Memory B cell (primary cell): ENCODE measurements at regions not wholly inside any gene's neighbourhood (a gene's known extent, or its start where the extent isn't known, plus 50 kb on each side); places are given as distances from the start of the nearest gene placed in this dataset.
"Not testable (repeated sequence)": the region's sequence is repeated elsewhere in the genome, so short reads cannot be mapped to it uniquely, and the experiment has no call there.

Experiments used
- ATAC-seq: fragments of 150-1000 bp; cut with Tn5 transposase; 2 replicates; pipeline ENCODE4 v1.10.0; 2021; ENCODE audit warnings: low read depth, mild to moderate bottlenecking, moderate library complexity
- DNase-seq, 2 donors: peaks; one replicate each; pipeline ENCODE4 v3.0.0; 2022; ENCODE audit warnings: low spot score in 2 of 2
- H3K27ac Mint-ChIP-seq: one replicate; pipeline ENCODE4 v1.8.0; 2022; ENCODE audit warnings: mild to moderate bottlenecking, moderate library complexity, mixed read lengths
- H3K27me3 Mint-ChIP-seq: one replicate; pipeline ENCODE4 v1.8.0; 2022; ENCODE audit warnings: mixed read lengths
- H3K36me3 Mint-ChIP-seq: one replicate; pipeline ENCODE4 v1.8.0; 2022; ENCODE audit warnings: mild to moderate bottlenecking, mixed read lengths
- H3K4me1 Mint-ChIP-seq: one replicate; pipeline ENCODE4 v1.8.0; 2022; ENCODE audit warnings: mixed read lengths
- H3K4me3 Mint-ChIP-seq: one replicate; pipeline ENCODE4 v1.8.0; 2022; ENCODE audit warnings: mild to moderate bottlenecking, moderate library complexity, mixed read lengths
- H3K9me3 Mint-ChIP-seq: one replicate; pipeline ENCODE4 v1.8.0; 2022; ENCODE audit warnings: mixed read lengths

DNA sequence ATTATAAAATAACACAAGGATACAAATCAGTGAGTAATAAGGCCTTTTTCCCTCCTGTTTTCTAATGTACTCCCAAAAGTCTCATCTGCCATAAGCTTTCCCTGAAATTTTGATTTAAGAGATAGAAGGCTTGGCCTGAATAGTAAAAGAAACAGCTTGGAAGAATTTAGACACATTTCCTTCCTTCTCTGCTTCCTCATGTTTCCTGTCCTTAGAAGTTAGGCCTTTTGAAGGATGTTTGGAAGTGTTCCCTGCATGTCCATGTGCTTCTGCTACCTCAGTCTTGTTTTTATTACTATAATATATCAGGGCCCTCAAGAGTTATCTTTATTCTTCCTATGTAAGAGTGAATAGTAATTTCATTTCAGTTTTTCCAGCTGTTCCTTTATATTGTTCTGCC is 242.7 kb downstream of the DEPDC1B start:
- ATAC-seq (no peak), DNase-seq (no peak)
- H3K36me3 Mint-ChIP-seq: peaks cover 6% of the 10 kb centered on the region
- no peak overlapping the region for H3K4me3 Mint-ChIP-seq
- H3K4me1 Mint-ChIP-seq: peaks cover 4% of the 10 kb centered on the region
- H3K27ac Mint-ChIP-seq: no peak overlapping the region
- H3K9me3 Mint-ChIP-seq: peaks cover 5% of the 10 kb centered on the region
- H3K27me3 Mint-ChIP-seq: no peaks in the 10 kb centered on the region

DNA sequence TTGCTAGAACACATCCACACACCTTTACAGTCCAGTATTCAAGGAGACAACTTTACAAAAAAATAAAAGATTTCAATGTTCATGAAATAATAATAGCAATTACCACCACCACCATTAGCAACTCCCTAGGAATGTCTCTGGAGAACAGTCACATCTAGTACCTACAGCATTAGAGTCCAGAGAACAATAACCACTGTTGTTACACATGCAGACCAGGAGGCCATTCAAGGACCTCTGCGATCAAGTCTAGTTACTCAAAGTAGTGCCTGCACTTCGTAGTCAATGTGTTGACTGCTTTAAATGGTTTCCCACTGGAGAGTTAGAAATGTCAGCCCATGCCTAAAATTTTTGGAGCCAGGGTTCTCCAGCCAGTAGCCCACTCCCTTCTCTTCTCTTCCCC is 244.4 kb downstream of the DEPDC1B start:
- H3K9me3 Mint-ChIP-seq: peaks cover 5% of the 10 kb centered on the region
- peaks cover 4% of the 10 kb centered on the region for H3K4me1 Mint-ChIP-seq
- no peaks in the 10 kb centered on the region for H3K27me3 Mint-ChIP-seq
- ATAC-seq: no peak
- no peak for DNase-seq
- no peak overlapping the region for H3K4me3 Mint-ChIP-seq
- H3K27ac Mint-ChIP-seq: no peak overlapping the region
- H3K36me3 Mint-ChIP-seq: peaks cover 6% of the 10 kb centered on the region

DNA sequence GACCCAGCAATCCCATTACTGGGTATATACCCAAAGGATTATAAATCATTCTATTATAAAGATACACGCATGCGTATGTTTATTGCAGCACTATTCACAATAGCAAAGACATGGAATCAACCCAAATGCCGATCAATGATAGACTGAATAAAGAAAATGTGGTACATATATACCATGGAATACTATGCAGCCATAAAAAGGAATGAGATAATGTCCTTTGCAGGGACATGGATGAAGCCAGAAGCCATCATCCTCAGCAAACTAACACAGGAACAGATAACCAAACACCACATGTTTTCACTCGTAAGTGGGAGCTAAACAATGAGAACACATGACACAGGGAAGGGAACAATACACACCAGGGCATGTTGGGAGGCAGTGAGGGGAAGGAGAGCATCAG is 245.7 kb downstream of the DEPDC1B start:
- not testable (repeated sequence) for H3K9me3 Mint-ChIP-seq, DNase-seq, H3K27ac Mint-ChIP-seq, H3K4me1 Mint-ChIP-seq, H3K36me3 Mint-ChIP-seq, ATAC-seq, H3K27me3 Mint-ChIP-seq, H3K4me3 Mint-ChIP-seq

DNA sequence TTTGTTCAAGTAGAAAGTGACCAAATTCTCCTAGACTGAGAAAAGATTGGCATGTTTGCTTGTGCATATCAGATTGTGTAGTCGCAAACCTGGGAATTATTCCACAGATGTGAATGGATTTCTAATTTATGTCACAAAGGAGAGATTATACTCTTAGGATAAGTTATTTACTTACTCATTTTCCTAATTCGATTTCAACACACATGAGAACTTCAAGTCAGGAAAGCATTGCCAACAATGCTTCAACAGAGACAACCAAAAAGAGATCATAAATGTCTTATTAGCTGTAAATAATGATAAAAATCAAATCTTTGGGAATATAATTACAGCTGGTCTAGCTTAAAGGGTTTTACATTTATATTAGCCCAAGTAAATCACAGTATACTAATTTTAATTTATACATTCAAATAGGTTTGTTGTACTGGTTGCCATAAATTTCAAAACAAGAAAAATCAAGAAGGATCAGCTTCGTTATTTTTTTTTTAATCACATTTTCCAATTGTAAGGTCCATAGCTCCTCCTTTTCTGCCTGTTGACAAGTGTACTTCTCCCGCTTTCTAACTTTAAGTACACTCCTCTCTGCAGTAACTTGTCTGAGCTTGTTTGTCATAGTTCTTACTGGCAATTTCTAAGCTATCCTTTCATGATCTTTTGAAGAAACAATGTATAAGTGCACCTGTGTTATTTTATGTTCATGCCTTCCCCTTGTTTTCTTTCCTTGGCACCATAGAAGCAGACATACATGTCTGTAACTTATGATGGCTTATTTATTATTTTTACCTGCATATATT is 246.6 kb downstream of the DEPDC1B start:
- H3K4me3 Mint-ChIP-seq: no peak overlapping the region
- DNase-seq (no peak), ATAC-seq (no peak)
- H3K27ac Mint-ChIP-seq: no peak overlapping the region
- peaks cover 5% of the 10 kb centered on the region for H3K9me3 Mint-ChIP-seq
- H3K4me1 Mint-ChIP-seq: peaks cover 4% of the 10 kb centered on the region
- peaks cover 6% of the 10 kb centered on the region for H3K36me3 Mint-ChIP-seq
- no peaks in the 10 kb centered on the region for H3K27me3 Mint-ChIP-seq

DNA sequence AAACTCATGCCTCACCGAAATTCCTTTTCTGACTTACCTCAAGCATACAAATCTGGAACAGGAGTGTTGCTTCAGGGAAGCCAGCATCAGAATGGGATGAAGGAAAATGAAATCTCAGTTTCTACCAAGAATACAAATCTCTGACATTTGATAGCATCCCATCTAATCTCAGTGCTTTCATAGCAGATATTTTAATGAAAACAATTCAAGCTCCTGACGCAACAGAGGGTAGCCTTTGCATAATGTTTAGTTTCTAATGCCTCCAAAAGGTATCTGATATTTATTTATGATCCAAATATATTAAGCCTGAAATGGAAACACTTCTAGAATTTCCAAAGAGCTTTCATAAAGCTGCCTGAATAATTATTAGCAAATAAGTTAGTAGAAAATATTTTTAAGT is 251.4 kb downstream of the DEPDC1B start:
- Mint-ChIP-seq H3K9me3 (no peaks in the 10 kb centered on the region), H3K27ac (no peak overlapping the region), H3K4me3 (no peak overlapping the region), H3K4me1 (no peaks in the 10 kb centered on the region), H3K36me3 (no peaks in the 10 kb centered on the region), H3K27me3 (no peaks in the 10 kb centered on the region)
- DNase-seq: no peak
- ATAC-seq: no peak

DNA sequence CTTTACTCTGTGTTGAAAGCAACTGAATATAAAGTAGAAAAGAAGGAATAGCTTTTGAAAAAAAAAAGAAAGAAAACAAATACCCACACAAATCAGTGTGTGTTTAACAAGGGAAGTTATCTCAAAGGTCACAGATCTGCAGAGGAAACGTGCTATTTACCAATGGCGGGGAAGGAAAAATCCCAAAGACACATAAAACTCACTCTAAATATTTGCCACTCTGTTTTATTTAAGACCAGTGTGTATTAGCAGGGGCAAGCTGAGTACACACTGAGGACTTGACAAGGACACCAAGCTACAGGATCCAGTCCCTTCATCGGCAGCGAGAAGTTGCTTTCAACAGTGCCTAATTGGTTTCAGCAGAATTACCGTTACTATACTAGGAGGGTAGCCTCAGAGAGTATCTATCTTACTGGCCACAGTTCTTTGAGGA is 252.5 kb downstream of the DEPDC1B start:
- Mint-ChIP-seq H3K4me1 (no peaks in the 10 kb centered on the region), H3K27ac (no peak overlapping the region), H3K4me3 (no peak overlapping the region), H3K9me3 (no peaks in the 10 kb centered on the region), H3K36me3 (no peaks in the 10 kb centered on the region), H3K27me3 (no peaks in the 10 kb centered on the region)
- ATAC-seq (no peak), DNase-seq (no peak)

DNA sequence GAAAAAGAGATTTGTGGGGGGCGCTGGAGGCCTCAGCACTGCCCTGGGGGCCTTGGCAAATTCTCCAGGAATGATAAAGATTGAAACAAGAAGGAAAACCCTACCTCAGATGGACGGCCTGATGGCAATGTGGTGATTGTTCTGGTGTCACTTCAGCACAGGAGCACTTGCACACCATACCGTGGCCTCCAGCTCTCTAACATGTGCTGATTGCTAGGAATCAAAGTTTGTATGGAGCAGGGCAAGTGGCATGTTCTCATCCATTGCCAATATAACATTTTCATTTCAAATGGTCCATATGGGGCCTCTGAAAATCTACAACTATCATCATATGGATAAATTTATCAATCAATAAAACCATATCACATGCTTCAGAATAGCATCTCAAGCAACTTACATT is 253.0 kb downstream of the DEPDC1B start:
- no peaks in the 10 kb centered on the region for H3K4me1 Mint-ChIP-seq
- no peak overlapping the region for H3K4me3 Mint-ChIP-seq
- peaks cover 1% of the 10 kb centered on the region for H3K9me3 Mint-ChIP-seq
- no peak overlapping the region for H3K27ac Mint-ChIP-seq
- no peak for DNase-seq
- H3K27me3 Mint-ChIP-seq: no peaks in the 10 kb centered on the region
- no peak for ATAC-seq
- H3K36me3 Mint-ChIP-seq: peaks cover 2% of the 10 kb centered on the region

DNA sequence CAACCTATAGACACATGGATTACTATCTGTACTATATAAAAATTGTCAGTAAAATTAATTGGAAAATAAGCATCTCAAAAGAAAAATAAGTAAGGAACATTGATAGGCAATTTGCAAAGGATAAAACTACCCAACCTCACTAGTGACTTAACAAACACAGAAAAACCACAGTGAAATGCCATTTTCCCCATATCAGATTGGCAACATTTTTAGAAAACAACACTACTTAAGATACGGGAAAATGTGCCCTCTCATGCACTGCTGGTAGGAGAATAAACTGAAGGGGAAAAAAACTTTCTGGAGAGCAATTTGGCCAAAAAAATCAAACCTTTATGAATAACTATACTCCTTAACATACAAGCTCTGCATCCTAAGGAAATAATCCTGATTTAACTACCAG is 254.0 kb downstream of the DEPDC1B start:
- no peak overlapping the region for H3K4me3 Mint-ChIP-seq
- ATAC-seq (no peak), DNase-seq (no peak)
- H3K4me1 Mint-ChIP-seq: no peaks in the 10 kb centered on the region
- H3K9me3 Mint-ChIP-seq: peaks cover 1% of the 10 kb centered on the region
- peaks cover 4% of the 10 kb centered on the region for H3K36me3 Mint-ChIP-seq
- no peaks in the 10 kb centered on the region for H3K27me3 Mint-ChIP-seq
- no peak overlapping the region for H3K27ac Mint-ChIP-seq

DNA sequence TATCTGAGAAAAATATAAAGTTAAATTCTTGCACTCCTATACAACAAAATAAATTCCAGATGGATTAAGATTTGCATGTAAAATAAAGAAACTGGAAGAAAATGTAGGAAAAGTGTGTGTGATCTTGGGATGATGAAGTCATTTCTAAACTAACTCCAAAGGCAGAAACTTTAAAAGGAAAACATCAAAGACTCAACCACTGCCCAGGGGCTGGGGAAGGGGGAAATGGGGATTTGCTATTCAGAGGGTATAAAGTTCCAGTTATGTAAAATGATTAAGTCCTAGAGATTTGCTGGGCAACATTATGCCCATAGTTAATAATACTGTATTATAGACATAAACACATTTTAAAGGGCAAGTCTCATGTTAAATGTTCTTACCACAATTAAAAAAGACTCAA is 254.5 kb downstream of the DEPDC1B start:
- ATAC-seq: no peak
- Mint-ChIP-seq H3K9me3 (peaks cover 1% of the 10 kb centered on the region), H3K27ac (no peak overlapping the region)

DNA sequence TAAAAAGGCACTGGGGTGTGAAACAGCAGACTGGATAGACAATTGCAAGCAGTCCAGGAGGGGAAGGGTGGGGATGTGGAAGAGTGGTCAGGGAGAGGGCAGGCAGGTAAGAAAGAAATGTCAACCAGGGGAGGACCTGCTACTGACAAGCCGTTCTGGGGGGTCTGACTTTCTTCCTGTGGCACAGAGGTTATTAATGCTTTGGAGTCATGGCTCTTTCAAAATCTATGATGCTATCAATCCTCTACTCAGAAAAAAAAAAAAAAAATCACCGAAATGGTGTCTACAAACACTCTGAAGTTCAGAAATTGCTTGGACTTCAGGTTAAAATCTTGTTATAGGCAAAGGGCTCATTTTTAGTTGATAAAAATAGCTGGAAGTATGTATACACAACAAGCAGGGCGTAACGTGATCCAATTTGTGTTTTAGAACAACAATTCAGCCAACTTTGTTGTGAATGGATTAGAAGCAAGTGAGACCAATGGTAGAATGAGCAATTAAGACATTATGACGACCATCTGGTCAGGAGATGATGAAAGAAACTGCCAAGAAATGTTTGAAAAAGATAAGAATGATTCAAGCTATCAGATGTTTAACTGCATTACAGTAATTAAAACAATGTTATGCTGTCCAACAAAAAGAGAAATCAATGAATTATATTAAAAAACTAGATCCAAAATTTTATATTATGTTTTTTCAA is 255.2 kb downstream of the DEPDC1B start:
- Mint-ChIP-seq H3K27me3 (no peaks in the 10 kb centered on the region), H3K4me3 (no peak overlapping the region), H3K4me1 (no peaks in the 10 kb centered on the region), H3K27ac (peak overlapping the region; percentile 15), H3K36me3 (peaks cover 8% of the 10 kb centered on the region), H3K9me3 (peaks cover 1% of the 10 kb centered on the region)
- ATAC-seq: no peak
- no peak for DNase-seq

More for the DNA sequence above, 254.5 kb downstream of the DEPDC1B start:
- H3K36me3 Mint-ChIP-seq: peaks cover 4% of the 10 kb centered on the region
- H3K4me3 Mint-ChIP-seq: no peak overlapping the region
- no peak for DNase-seq
- no peaks in the 10 kb centered on the region for H3K4me1 Mint-ChIP-seq
- no peaks in the 10 kb centered on the region for H3K27me3 Mint-ChIP-seq

DNA sequence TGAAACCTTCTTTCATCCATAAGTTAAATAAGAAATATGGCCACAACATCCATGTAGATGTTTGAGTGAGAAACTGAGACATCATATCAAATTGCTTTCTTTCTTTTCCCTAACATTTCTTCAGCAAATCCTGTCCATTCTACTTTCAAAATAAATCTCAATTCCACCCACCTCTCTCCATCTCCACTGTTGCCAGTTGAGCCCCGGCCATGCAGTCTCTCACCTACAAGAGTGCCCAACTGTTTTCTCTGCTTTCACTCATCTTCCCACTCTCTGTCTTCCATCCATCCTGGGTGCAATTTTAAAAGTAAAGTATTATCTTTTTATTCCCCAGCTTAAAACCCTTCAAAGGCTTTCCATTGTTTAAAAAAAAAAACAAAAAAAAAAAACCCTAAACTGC is 260.4 kb downstream of the DEPDC1B start:
- Mint-ChIP-seq H3K27ac (no peak overlapping the region), H3K9me3 (peaks cover 1% of the 10 kb centered on the region), H3K27me3 (no peaks in the 10 kb centered on the region), H3K4me3 (no peak overlapping the region), H3K36me3 (peaks cover 8% of the 10 kb centered on the region), H3K4me1 (peaks cover 4% of the 10 kb centered on the region)
- no peak for ATAC-seq
- no peak for DNase-seq

DNA sequence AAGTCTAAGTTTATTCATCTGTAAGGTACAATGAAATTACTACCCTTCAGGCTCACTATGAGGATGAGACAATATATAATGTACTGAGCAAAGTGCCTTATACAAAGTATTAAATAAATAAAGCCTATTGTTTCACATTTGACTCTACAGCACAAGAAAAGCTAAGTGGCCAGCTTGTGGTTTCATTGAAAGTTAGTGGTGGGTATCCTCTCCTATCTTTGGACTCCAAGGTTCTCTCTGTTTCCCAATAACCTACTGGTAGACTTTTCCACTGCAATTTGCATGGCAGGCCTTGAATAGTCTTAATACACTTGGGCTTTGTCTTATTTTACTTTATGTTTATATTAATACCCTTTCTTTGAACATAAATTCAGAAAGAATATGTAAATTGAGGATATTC is 262.7 kb downstream of the DEPDC1B start:
- H3K4me3 Mint-ChIP-seq: no peak overlapping the region
- no peaks in the 10 kb centered on the region for H3K27me3 Mint-ChIP-seq
- peaks cover 4% of the 10 kb centered on the region for H3K4me1 Mint-ChIP-seq
- no peak for ATAC-seq
- H3K27ac Mint-ChIP-seq: no peak overlapping the region
- peaks cover 4% of the 10 kb centered on the region for H3K9me3 Mint-ChIP-seq
- peaks cover 8% of the 10 kb centered on the region for H3K36me3 Mint-ChIP-seq
- no peak for DNase-seq

DNA sequence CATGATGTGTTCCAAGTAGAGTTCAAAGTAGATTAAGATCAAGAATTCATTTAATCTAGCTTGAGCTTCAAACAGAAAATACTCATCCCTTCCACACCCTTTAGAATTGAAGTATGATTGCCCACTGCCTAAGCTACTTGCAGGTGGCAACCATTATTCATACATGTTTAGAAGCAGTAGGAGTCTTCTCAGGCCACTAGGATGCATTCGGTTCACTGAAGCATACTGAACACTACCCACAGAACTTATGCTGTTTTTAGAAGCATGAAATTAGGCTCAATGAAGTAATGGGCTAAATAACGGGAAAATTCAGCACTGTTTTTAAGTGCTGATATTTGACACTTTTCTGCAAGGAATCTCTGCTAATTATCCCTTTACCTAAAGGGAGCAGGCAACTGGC is 263.4 kb downstream of the DEPDC1B start:
- DNase-seq (no peak), ATAC-seq (peak; percentile 80)
- Mint-ChIP-seq H3K36me3 (peaks cover 7% of the 10 kb centered on the region), H3K4me3 (no peak overlapping the region), H3K27ac (no peak overlapping the region), H3K9me3 (peaks cover 4% of the 10 kb centered on the region), H3K27me3 (no peaks in the 10 kb centered on the region), H3K4me1 (peaks cover 4% of the 10 kb centered on the region)

DNA sequence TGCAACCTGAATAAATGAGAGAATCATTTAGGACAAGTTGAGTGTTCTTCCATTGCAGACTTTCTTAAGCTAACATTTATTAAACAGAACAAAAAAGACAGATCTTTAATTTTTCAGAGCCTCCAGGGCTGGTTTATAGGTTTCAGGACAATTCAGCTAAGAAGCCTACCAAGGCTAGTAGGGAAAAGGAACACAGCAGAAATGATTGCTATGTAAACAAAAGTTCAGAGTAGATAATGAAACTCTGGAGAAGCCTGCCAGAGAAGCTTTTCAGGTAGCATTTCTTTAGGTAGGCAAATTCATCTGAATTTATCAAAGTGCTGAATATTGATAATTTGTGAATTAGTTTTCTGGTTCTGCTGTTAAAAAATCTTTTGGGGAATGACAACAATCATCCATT is 264.2 kb downstream of the DEPDC1B start:
- H3K27me3 Mint-ChIP-seq: no peaks in the 10 kb centered on the region
- no peak overlapping the region for H3K4me3 Mint-ChIP-seq
- H3K9me3 Mint-ChIP-seq: peaks cover 4% of the 10 kb centered on the region
- peaks cover 7% of the 10 kb centered on the region for H3K36me3 Mint-ChIP-seq
- H3K4me1 Mint-ChIP-seq: peaks cover 4% of the 10 kb centered on the region
- no peak overlapping the region for H3K27ac Mint-ChIP-seq
- DNase-seq: no peak
- no peak for ATAC-seq

DNA sequence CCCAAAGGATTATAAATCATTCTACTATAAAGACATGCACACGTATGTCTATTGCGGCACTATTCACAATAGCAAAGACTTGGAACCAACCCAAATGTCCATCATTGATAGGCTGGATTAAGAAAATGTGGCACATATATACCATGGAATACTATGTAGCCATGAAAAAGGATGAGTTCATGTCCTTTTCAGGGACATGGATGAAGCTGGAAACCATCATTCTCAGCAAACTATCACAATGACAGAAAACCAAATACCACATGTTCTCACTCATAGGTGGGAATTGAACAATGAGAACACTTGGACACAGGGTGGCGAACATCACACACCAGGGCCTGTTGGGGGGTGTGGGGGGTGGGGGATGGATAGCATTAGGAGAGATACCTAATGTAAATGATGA is 273.8 kb downstream of the DEPDC1B start:
- not testable (repeated sequence) for DNase-seq, H3K27ac Mint-ChIP-seq, H3K4me1 Mint-ChIP-seq, H3K27me3 Mint-ChIP-seq, ATAC-seq, H3K4me3 Mint-ChIP-seq
- H3K36me3 Mint-ChIP-seq: peaks cover 16% of the 10 kb centered on the region
- peaks cover 11% of the 10 kb centered on the region for H3K9me3 Mint-ChIP-seq
